Gastrocnemius medialis (tissue), 4 donors: ENCODE measurements at regions not wholly inside any gene's neighbourhood (a gene's known extent, or its start where the extent isn't known, plus 50 kb on each side); places are given as distances from the start of the nearest gene placed in this dataset.

ENCODE experiments used
- ATAC-seq, 2 donors: fragments of 150-250 bp; one replicate each; pipeline ENCODE4 v1.9.1; 2016
- DNase-seq, 2 donors: peaks; one replicate each; pipeline ENCODE4 v3.0.0-alpha.2; 2019
- H3K27ac ChIP-seq, 4 donors: fragments of 200-600 bp; sonication (generic); 1 replicate in 1 of 4; 2 replicates in 3 of 4; pipeline ENCODE4 v1.5.1; 2016 to 2018; ENCODE audit warnings: mild to moderate bottlenecking in 2 of 4, moderate library complexity in 1 of 4
- H3K27me3 ChIP-seq, 3 donors: fragments of 200-600 bp; sonication (generic) in 2 of 3; 1 replicate in 1 of 3; 2 replicates in 2 of 3; pipeline versions ENCODE4 v1.5.1 to v1.6.0; 2016 to 2019; ENCODE audit warnings: mild to moderate bottlenecking in 1 of 3, moderate library complexity in 1 of 3
- H3K36me3 ChIP-seq, 2 donors: fragments of 200-600 bp; sonication (generic) in 1 of 2; one replicate each; pipeline ENCODE4 v1.5.1; 2017 to 2018
- H3K4me1 ChIP-seq, 2 donors: fragments of 200-600 bp; sonication (generic) in 1 of 2; one replicate each; pipeline ENCODE4 v1.5.1; 2016 to 2017; ENCODE audit warnings: mild to moderate bottlenecking in 2 of 2
- H3K4me3 ChIP-seq, 4 donors: fragments of 200-600 bp; sonication (generic) in 3 of 4; 1 replicate in 1 of 4; 2 replicates in 3 of 4; pipeline ENCODE4 v1.5.1; 2016 to 2019; ENCODE audit warnings: mild to moderate bottlenecking in 2 of 4
- H3K9me3 ChIP-seq, 3 donors: fragments of 200-600 bp; sonication (generic) in 2 of 3; 1 replicate in 1 of 3; 2 replicates in 2 of 3; pipeline ENCODE4 v1.5.1; 2016 to 2019
- CTCF ChIP-seq, 5 experiments: fragments of 450-650 bp in 3 of 5; fragments of 200-600 bp in 2 of 5; sonication (generic) in 2 of 5; IDR thresholded peaks in 4 of 5; conservative IDR thresholded peaks in 1 of 5; 1 replicate in 4 of 5; 2 replicates in 1 of 5; pipeline ENCODE4 v1.5.1; 2016 to 2019; ENCODE audit warnings: antibody characterized with exemption in 5 of 5, mild to moderate bottlenecking in 3 of 5, moderate library complexity in 3 of 5
- POLR2A ChIP-seq, 2 donors: fragments of 450-650 bp; IDR thresholded peaks; one replicate each; pipeline ENCODE4 v1.6.1; 2017; ENCODE audit warnings: antibody characterized with exemption in 2 of 2, mild to moderate bottlenecking in 2 of 2, moderate library complexity in 2 of 2
- in situ Hi-C, 4 donors: fragments of 200-750 bp; cut with MboI; loops; one replicate each; pipeline versions ENCODE4 v1.15.0 to v1.8.0; 2017; ENCODE audit warnings: low sequenced_read_pairs in 4 of 4
- intact Hi-C: fragments of 100-400 bp; cut with DNase I; formaldehyde crosslinking; loops from one replicate; pipeline ENCODE4 v1.15.1; 2023; ENCODE audit warnings: low total_unique reads

GRCh38 chr6:153437193-153437592, 306.1 kb upstream of the RGS17 start:
- DNase-seq: no peak
- TF ChIP-seq CTCF (IDR thresholded peaks at IDR 0.05 in 4 of 5, conservative IDR thresholded peaks at IDR 0.05 in 1 of 5) (no peak), POLR2A (IDR thresholded peaks at IDR 0.05) (no peak)

GRCh38 chr6:153436351-153436750, 305.3 kb upstream of the RGS17 start:
- intact Hi-C loops: no loop called here
- H3K27ac ChIP-seq: no peak overlapping the region

More at GRCh38 chr6:153437193-153437592, 306.1 kb upstream of the RGS17 start:
- Histone ChIP-seq H3K27ac (no peak overlapping the region), H3K9me3 (no peaks in the 10 kb centered on the region), H3K4me3 (no peak overlapping the region), H3K27me3 (no peaks in the 10 kb centered on the region), H3K36me3 (no peaks in the 10 kb centered on the region), H3K4me1 (no peaks in the 10 kb centered on the region)
- no peak for ATAC-seq
- in situ Hi-C loops (no loop called here), intact Hi-C loops (no loop called here)

DNA sequence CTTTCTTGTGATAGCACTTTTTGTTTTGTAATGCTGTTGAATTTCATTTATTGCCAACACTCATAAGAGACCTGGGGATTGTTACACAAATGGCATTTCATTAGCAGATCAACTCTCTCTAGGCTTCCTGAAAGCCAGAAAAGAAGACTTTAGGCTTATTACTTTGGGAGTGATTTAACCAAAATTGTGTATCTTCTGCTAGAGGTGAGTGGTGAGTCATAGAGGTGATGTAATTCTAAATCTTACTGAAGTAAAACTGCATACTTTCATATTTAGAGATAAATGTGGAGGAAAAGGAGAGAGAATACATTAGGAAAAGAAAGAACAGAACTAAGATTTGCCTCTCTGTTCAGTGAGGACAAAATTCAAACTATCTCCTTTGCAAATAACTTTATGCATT, 304.7 kb upstream of the RGS17 start:
- Histone ChIP-seq H3K9me3 (no peaks in the 10 kb centered on the region), H3K4me3 (no peak overlapping the region), H3K27me3 (no peaks in the 10 kb centered on the region), H3K4me1 (no peaks in the 10 kb centered on the region), H3K27ac (no peak overlapping the region), H3K36me3 (no peaks in the 10 kb centered on the region)
- no peak for ATAC-seq
- intact Hi-C loops: no loop called here
- in situ Hi-C loops: no loop called here
- DNase-seq: no peak
- no peak for TF ChIP-seq CTCF (IDR thresholded peaks at IDR 0.05 in 4 of 5, conservative IDR thresholded peaks at IDR 0.05 in 1 of 5)
- TF ChIP-seq POLR2A (IDR thresholded peaks at IDR 0.05): no peak

More at GRCh38 chr6:153436351-153436750, 305.3 kb upstream of the RGS17 start:
- TF ChIP-seq CTCF (IDR thresholded peaks at IDR 0.05 in 4 of 5, conservative IDR thresholded peaks at IDR 0.05 in 1 of 5) (no peak), POLR2A (IDR thresholded peaks at IDR 0.05) (no peak)
- Histone ChIP-seq H3K36me3 (no peaks in the 10 kb centered on the region), H3K27me3 (no peaks in the 10 kb centered on the region), H3K9me3 (no peaks in the 10 kb centered on the region), H3K4me1 (no peaks in the 10 kb centered on the region), H3K4me3 (no peak overlapping the region)
- in situ Hi-C loops: no loop called here
- ATAC-seq (no peak), DNase-seq (no peak)

GRCh38 chr6:153425536-153425935, 294.5 kb upstream of the RGS17 start:
- no peak for TF ChIP-seq CTCF (IDR thresholded peaks at IDR 0.05 in 4 of 5, conservative IDR thresholded peaks at IDR 0.05 in 1 of 5)
- TF ChIP-seq POLR2A (IDR thresholded peaks at IDR 0.05): no peak
- intact Hi-C loops: no loop called here
- DNase-seq: no peak
- Histone ChIP-seq H3K4me3 (no peak overlapping the region), H3K36me3 (no peaks in the 10 kb centered on the region), H3K27me3 (no peaks in the 10 kb centered on the region), H3K27ac (no peak overlapping the region), H3K9me3 (no peaks in the 10 kb centered on the region), H3K4me1 (no peaks in the 10 kb centered on the region)
- in situ Hi-C loops: no loop called here
- ATAC-seq: no peak

- H3K4me1 ChIP-seq: no peaks in the 10 kb centered on the region
- ATAC-seq (no peak), DNase-seq (no peak)
- H3K27ac ChIP-seq: no peak overlapping the region
- in situ Hi-C loops (no loop called here), intact Hi-C loops (no loop called here)
- no peaks in the 10 kb centered on the region for H3K9me3 ChIP-seq
- H3K27me3 ChIP-seq: no peaks in the 10 kb centered on the region
- no peaks in the 10 kb centered on the region for H3K36me3 ChIP-seq
- TF ChIP-seq CTCF (IDR thresholded peaks at IDR 0.05 in 4 of 5, conservative IDR thresholded peaks at IDR 0.05 in 1 of 5) (no peak), POLR2A (IDR thresholded peaks at IDR 0.05) (no peak)
- no peak overlapping the region for H3K4me3 ChIP-seq
Observed at GRCh38 chr6:153424719-153425400, 293.8 kb upstream of the RGS17 start.
